GM12878 (cell line): ENCODE measurements at regions not wholly inside any gene's neighbourhood (a gene's known extent, or its start where the extent isn't known, plus 50 kb on each side); places are given as distances from the start of the nearest gene placed in this dataset.

Source experiments
- ATAC-seq: fragments of 200-7000 bp; cut with Tn5 transposase; 3 replicates; pipeline ENCODE4 v1.9.1; 2020; ENCODE audit warnings: mild to moderate bottlenecking, moderate library complexity
- BruUV-seq: library from RNA; stranded (reverse); fragments of 400-500 nt; replicated peaks from 2 replicates; lab custom pipeline; 2021; lab: Mats Ljungman, UMichigan
- CTCF ChIA-PET: fragments of 300-600 bp; sonication (Branson Sonifier 250); formaldehyde crosslinking; extraction: SDS; loops from one replicate; lab custom pipeline; 2021; ENCODE audit warnings: inconsistent platforms; lab: Yijun Ruan, JAX
- POLR2A ChIA-PET: fragments of 350-600 bp; formaldehyde crosslinking; extraction: SDS; loops from one replicate; lab custom pipeline; 2021; ENCODE audit warnings: inconsistent platforms; lab: Charles Lee
- RAD21 ChIA-PET: fragments of 300-600 bp; sonication (Branson Sonifier 250); formaldehyde crosslinking; loops from one replicate; lab custom pipeline; 2023; ENCODE audit warnings: antibody characterized with exemption; ENCODE audit not compliant: unreplicated experiment; lab: Charles Lee
- SMC1A ChIA-PET: fragments of 300-600 bp; sonication (Branson Sonifier 250); formaldehyde crosslinking; loops from one replicate; lab custom pipeline; 2023; ENCODE audit not compliant: unreplicated experiment, uncharacterized antibody; lab: Charles Lee
- DNase-seq: peaks from one replicate; pipeline ENCODE4 v3.0.0-alpha.2; 2011; ENCODE audit warnings: low read depth, low spot score
- FAIRE-seq: peaks from 3 replicates; lab custom pipeline; 2011; peaks lifted over from hg19 to GRCh38; lab: Jason Lieb, UNC
- H2AFZ ChIP-seq: 2 replicates; pipeline ENCODE4 v1.6.0; 2011; ENCODE audit warnings: low read depth, low read length, control low read depth; ENCODE audit not compliant: control insufficient read depth
- H3K27ac ChIP-seq: 2 replicates; pipeline ENCODE4 v1.5.1; 2011; ENCODE audit warnings: control low read depth; ENCODE audit not compliant: control insufficient read depth, insufficient read depth
- H3K27me3 ChIP-seq, 2 experiments: replicated peaks in 1 of 2; 2 replicates each; pipeline versions ENCODE4 v1.6.0 to v1.6.1; 2011; ENCODE audit warnings: low read length in 1 of 2; ENCODE audit not compliant: control insufficient read depth in 2 of 2, insufficient read depth in 2 of 2
- H3K36me3 ChIP-seq, 2 experiments: 2 replicates each; pipeline ENCODE4 v1.5.1; 2011; ENCODE audit warnings: low read length in 1 of 2; ENCODE audit not compliant: control insufficient read depth in 2 of 2, insufficient read depth in 2 of 2
- H3K4me1 ChIP-seq: 2 replicates; pipeline ENCODE4 v1.6.1; 2011; ENCODE audit warnings: mild to moderate bottlenecking, low read length, moderate library complexity, mixed read lengths; ENCODE audit not compliant: control insufficient read depth, insufficient read depth
- H3K4me2 ChIP-seq: 2 replicates; pipeline ENCODE4 v1.6.0; 2011; ENCODE audit warnings: control low read depth; ENCODE audit not compliant: control insufficient read depth, insufficient read depth
- H3K4me3 ChIP-seq: fragments of 200-600 bp; sonication (generic); 2 replicates; pipeline ENCODE4 v1.5.1; 2016
- H3K79me2 ChIP-seq: 2 replicates; pipeline ENCODE4 v1.6.0; 2011; ENCODE audit warnings: low read length; ENCODE audit not compliant: control insufficient read depth, insufficient read depth
- H3K9ac ChIP-seq: 2 replicates; pipeline ENCODE4 v1.8.0; 2011; ENCODE audit warnings: low read length, control low read depth, mixed read lengths; ENCODE audit not compliant: control insufficient read depth, insufficient read depth
- H3K9me3 ChIP-seq: replicated peaks from 3 replicates; pipeline ENCODE4 v1.5.1; 2011; ENCODE audit warnings: mild to moderate bottlenecking, low read length; ENCODE audit not compliant: control insufficient read depth, insufficient read depth
- H4K20me1 ChIP-seq: 2 replicates; pipeline ENCODE4 v1.6.0; 2011; ENCODE audit not compliant: control insufficient read depth, insufficient read depth
- BHLHE40 ChIP-seq, 2 experiments: fragments of 450-650 bp in 1 of 2; IDR thresholded peaks; 2 replicates each; pipeline ENCODE4 v1.6.1; 2011 to 2017; ENCODE audit warnings: low read depth in 2 of 2, borderline replicate concordance in 1 of 2, improper control_type of control experiment in 1 of 2, low read length in 1 of 2, mild to moderate bottlenecking in 1 of 2
- CBX3 ChIP-seq: fragments of 200-600 bp; sonication (generic); IDR thresholded peaks from 2 replicates; pipeline ENCODE4 v1.6.1; 2016; ENCODE audit warnings: low read depth, borderline replicate concordance
- CHD4 ChIP-seq: fragments of 200-600 bp; sonication (generic); IDR thresholded peaks from 2 replicates; pipeline ENCODE4 v1.6.1; 2016; ENCODE audit warnings: mild to moderate bottlenecking
- EP300 ChIP-seq, 2 experiments: fragments of 150-350 bp in 1 of 2; IDR thresholded peaks; 2 replicates each; pipeline ENCODE4 v1.6.1; 2011 to 2012; ENCODE audit warnings: low read depth in 2 of 2, low read length in 2 of 2, borderline replicate concordance in 1 of 2, improper control_type of control experiment in 1 of 2, inconsistent platforms in 1 of 2; ENCODE audit not compliant: control insufficient read depth in 1 of 2
- EZH2 ChIP-seq: IDR thresholded peaks from 2 replicates; pipeline ENCODE4 v1.6.1; 2012; ENCODE audit warnings: low read depth, mild to moderate bottlenecking, control low read depth, inconsistent platforms, low read length, borderline replicate concordance; ENCODE audit not compliant: control insufficient read depth
- FOXK2 ChIP-seq: fragments of 450-650 bp; IDR thresholded peaks from 2 replicates; pipeline ENCODE4 v1.6.1; 2017; ENCODE audit warnings: mild to moderate bottlenecking, moderate library complexity
- GABPA ChIP-seq: IDR thresholded peaks from 2 replicates; pipeline ENCODE4 v1.6.1; 2014; ENCODE audit warnings: antibody characterized with exemption, low read depth, mild to moderate bottlenecking, inconsistent platforms
- HDAC2 ChIP-seq: fragments of 200-600 bp; sonication (generic); IDR thresholded peaks from 2 replicates; pipeline ENCODE4 v1.6.1; 2017
- NFXL1 ChIP-seq: fragments of 450-650 bp; IDR thresholded peaks from 2 replicates; pipeline ENCODE4 v1.6.1; 2017; ENCODE audit warnings: antibody characterized with exemption, mild to moderate bottlenecking, borderline replicate concordance
- NFYA ChIP-seq: IDR thresholded peaks from 2 replicates; pipeline ENCODE4 v1.6.1; 2011; ENCODE audit warnings: low read depth, mild to moderate bottlenecking, low read length, improper control_type of control experiment, borderline replicate concordance
- RAD21 ChIP-seq: IDR thresholded peaks from 2 replicates; pipeline ENCODE4 v1.6.1; 2011; ENCODE audit warnings: mild to moderate bottlenecking, low read depth, low read length, moderate library complexity; ENCODE audit not compliant: insufficient read depth
- RB1 ChIP-seq: fragments of 450-650 bp; formaldehyde crosslinking; IDR thresholded peaks from 2 replicates; pipeline ENCODE4 v1.6.1; 2017; ENCODE audit warnings: mild to moderate bottlenecking, borderline replicate concordance
- SMAD1 ChIP-seq: fragments of 450-650 bp; IDR thresholded peaks from 2 replicates; pipeline ENCODE4 v1.6.1; 2018; ENCODE audit warnings: mild to moderate bottlenecking, low read depth; ENCODE audit not compliant: partially characterized antibody
- TARDBP ChIP-seq: IDR thresholded peaks from 2 replicates; pipeline ENCODE4 v1.6.1; 2016; ENCODE audit warnings: borderline replicate concordance
- ZBTB11 ChIP-seq: fragments of 450-650 bp; formaldehyde crosslinking; IDR thresholded peaks from 2 replicates; pipeline ENCODE4 v1.5.0; 2022; ENCODE audit warnings: mild to moderate bottlenecking, missing genetic modification characterization
- ZBTB4 ChIP-seq: fragments of 450-650 bp; formaldehyde crosslinking; IDR thresholded peaks from 2 replicates; pipeline ENCODE4 v1.4.0; 2022; ENCODE audit warnings: mild to moderate bottlenecking, moderate library complexity
- ZNF207 ChIP-seq: fragments of 450-650 bp; IDR thresholded peaks from 2 replicates; pipeline ENCODE4 v1.6.1; 2014; ENCODE audit warnings: antibody characterized with exemption, mild to moderate bottlenecking, borderline replicate concordance
- WGBS: methylation state at CpG from one replicate; pipeline ENCODE4 v1.1.6; 2016; ENCODE audit warnings: low lambda C conversion rate; ENCODE audit not compliant: insufficient replicate concordance, insufficient coverage; ENCODE audit errors: missing lambda C conversion rate; 5-methylcytosine and 5-hydroxymethylcytosine counted together
- in situ Hi-C: fragments of 300-500 bp; cut with MboI; formaldehyde crosslinking; loops from 9 replicates; pipeline ENCODE4 v1.14.3; 2018; ENCODE audit warnings: mixed read lengths
- intact Hi-C: fragments of 100-400 bp; cut with micrococcal nuclease; formaldehyde crosslinking; loops from one replicate; pipeline ENCODE4 v1.14.2; 2022; ENCODE audit not compliant: unreplicated experiment

GRCh38 chr6:159466926-159467325 is 226.1 kb downstream of the SOD2 start:
- Histone ChIP-seq H3K27me3 (no peaks in the 10 kb centered on the region), H3K9ac (no peak overlapping the region), H2AFZ (no peak overlapping the region), H3K4me3 (no peak overlapping the region), H4K20me1 (no peaks in the 10 kb centered on the region), H3K27ac (no peak overlapping the region; the same call in 1 of the 2 replicates), H3K79me2 (no peaks in the 10 kb centered on the region), H3K4me1 (peaks cover 13% of the 10 kb centered on the region), H3K4me2 (no peak overlapping the region), H3K9me3 (peaks cover 1% of the 10 kb centered on the region; the same call in 1 of the 3 replicates), H3K36me3 (no peaks in the 10 kb centered on the region)
- DNase-seq (no peak), FAIRE-seq (no peak), ATAC-seq (no peak)
- intact Hi-C loops (no loop called here), in situ Hi-C loops (loop anchor here (25.0 kb wide), 1 partner anchor 455 kb away; the partner anchor contains the start of gene RSPH3)
- SMC1A ChIA-PET, result interaction anchor here (0.8 to 1.7 kb wide), 2 partner anchors 217 to 293 kb away, joined by 3 to 4 read pairs; no protein-coding TSS in a partner anchor
- POLR2A ChIA-PET, result no interaction called here
- WGBS, result 45% methylated on average over 2 of the region's 2 CpGs
- CTCF ChIA-PET, result interaction anchor here (0.6 kb wide), 1 partner anchor 541 kb away, joined by 3 read pairs; no protein-coding TSS in a partner anchor
- RAD21 ChIA-PET, result no interaction called here
- no TSS peak for BruUV-seq
- TF ChIP-seq EP300 (IDR thresholded peaks at IDR 0.05; ENCODE audit: borderline replicate concordance in 1 of 2, control insufficient read depth in 1 of 2, low read depth in 2 of 2, low read length in 2 of 2) (no peak), EZH2 (no peak), ZBTB4 (CRISPR knock-in tag) (no peak), HDAC2 (no peak), GABPA (no peak), TARDBP (no peak), SMAD1 (no peak), ZBTB11 (CRISPR knock-in tag) (no peak), CBX3 (no peak), RAD21 (no peak), NFXL1 (no peak), RB1 (no peak), BHLHE40 (IDR thresholded peaks at IDR 0.05; ENCODE audit: borderline replicate concordance in 1 of 2, low read depth in 2 of 2, low read length in 1 of 2) (no peak), ZNF207 (no peak), CHD4 (no peak), NFYA (no peak), FOXK2 (no peak)
